ENCODE measurements at regions not wholly inside any gene's neighbourhood (a gene's known extent, or its start where the extent isn't known, plus 50 kb on each side); places are given as distances from the start of the nearest gene placed in this dataset.
"Not testable (repeated sequence)": the region's sequence is repeated elsewhere in the genome, so short reads cannot be mapped to it uniquely, and the experiment has no call there.

- DNase-seq (ENCODE audit: low spot score): no peak
Measured at GRCh38 chr1:189538271-189538670, 939.4 kb downstream of the BRINP3 start.

DNA sequence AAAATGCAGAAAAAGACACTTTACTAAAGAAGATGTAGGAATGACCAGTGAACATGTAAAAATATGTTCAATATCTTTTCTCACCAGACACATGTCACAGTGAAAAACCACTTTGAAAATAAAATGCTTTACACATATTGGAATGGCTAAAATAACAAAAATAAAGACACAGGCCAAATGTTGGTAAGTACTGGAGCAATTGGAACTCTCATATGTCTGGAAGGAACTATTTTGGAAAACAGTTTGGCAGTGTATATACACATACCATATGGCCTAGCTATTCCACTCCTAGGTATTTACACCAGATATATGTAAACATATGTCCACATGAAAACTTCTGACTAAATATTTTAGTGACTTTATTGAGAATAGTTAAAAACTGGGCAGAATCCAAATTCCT, 927.2 kb downstream of the BRINP3 start:
- no peak for DNase-seq (ENCODE audit: low spot score)

GRCh38 chr1:189563784-189564183, 913.9 kb downstream of the BRINP3 start:
- no peak for DNase-seq (ENCODE audit: low spot score)

DNA sequence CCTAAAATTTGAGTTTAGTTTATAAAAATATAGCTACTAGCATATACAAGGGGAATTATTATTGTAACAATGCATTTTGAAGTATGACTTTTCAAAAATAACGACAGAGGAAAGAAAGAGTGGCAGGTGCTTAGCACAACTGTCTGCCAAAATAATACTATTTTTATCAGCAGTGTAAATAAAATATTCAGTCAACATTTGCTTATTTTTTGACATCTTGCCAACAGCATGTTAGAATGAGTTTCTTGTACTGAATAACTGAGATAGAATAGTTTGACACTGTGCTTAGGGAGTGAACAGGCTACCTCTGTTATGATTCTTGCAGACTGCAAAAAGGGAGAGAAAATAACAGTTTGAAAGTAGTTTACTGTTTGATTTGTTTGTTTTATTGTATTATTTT, 909.8 kb downstream of the BRINP3 start:
- DNase-seq (ENCODE audit: low spot score): no peak

DNA sequence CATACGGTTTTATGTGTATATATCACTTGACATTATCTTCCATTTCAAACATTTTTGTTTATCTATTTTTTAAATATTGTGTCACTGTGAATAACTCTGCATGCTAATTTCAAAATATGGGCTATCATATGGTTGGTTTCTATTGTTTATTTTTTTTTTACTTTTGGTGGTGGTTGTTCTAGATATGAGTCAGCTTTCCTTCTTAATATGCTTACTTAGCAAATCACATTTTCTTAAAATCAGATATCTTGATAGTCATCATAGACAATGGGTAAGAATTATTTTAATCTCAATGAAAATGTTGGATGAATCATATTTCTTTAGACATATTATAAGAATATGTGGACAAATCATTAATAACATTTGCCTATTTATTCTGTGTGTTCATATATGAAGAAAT, 881.5 kb downstream of the BRINP3 start:
- no peak for DNase-seq (ENCODE audit: low spot score)

DNA sequence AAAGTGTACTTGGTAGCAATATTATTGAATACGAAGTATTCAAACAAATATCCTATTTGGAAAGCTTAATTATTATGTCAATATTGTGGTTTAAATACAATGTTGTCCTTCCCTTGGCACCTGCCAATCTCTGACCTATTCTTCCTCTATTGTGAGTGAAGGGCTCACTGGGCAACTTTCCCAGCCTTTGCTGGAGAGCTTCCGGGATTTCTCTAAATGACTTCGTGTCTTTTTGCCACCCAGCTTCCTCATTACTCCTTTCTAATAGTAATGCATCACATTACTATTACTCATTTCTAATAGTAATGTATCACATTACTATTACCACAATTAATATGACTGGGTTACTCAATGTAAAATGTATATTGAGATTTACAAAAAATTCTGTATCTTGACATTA, 880.6 kb downstream of the BRINP3 start:
- DNase-seq (ENCODE audit: low spot score): no peak

DNA sequence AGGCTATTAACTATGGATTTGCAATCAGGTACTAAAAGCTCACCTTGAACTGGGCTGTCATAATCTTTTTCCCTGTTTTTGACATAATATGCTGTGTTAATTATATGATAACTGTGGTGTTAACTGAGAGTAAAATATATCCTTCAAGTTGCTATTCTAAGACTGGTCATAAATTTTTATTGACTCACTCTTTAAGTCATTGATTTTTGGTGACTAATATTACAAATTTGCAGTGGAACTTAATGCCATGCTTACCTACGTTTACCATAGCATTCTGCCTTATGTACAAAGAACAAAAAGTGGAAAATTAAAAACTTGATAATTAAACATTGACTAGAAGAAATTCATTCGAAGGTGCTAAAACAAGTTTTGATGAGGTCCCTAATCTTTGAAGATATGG, 872.4 kb downstream of the BRINP3 start:
- DNase-seq (ENCODE audit: low spot score): no peak

GRCh38 chr1:189606047-189606446, 871.6 kb downstream of the BRINP3 start:
- DNase-seq (ENCODE audit: low spot score): no peak

DNA sequence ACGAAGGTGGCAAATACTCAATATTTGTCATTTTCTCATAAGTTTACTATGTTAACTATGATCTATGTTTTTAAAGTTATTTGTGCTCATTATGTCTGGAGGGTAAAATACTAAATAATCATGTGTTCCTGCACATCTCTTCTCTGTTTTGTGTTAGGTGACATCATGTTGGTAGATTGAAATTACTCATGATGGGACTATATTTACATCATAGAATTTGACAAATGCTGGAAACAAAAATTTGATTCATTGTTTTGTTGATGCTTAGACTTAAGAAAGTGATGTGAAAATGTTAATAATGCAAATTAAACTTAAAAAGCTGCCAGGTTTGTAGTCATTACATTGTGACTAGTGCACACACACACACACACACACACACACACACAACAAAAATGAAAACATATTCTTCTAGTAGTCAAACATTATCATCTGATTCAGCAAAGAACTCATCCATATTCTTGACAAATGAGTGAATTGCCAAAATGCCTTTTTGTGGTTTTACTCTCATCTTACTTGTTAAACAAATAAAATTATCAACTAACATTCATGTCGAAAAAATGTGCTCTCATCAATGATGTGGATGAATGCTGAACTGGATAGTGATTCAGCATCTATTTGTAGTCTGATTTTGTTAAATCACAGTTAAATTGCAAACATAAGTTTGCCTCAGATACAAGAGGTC, 870.7 kb downstream of the BRINP3 start:
- no peak for DNase-seq (ENCODE audit: low spot score)

DNA sequence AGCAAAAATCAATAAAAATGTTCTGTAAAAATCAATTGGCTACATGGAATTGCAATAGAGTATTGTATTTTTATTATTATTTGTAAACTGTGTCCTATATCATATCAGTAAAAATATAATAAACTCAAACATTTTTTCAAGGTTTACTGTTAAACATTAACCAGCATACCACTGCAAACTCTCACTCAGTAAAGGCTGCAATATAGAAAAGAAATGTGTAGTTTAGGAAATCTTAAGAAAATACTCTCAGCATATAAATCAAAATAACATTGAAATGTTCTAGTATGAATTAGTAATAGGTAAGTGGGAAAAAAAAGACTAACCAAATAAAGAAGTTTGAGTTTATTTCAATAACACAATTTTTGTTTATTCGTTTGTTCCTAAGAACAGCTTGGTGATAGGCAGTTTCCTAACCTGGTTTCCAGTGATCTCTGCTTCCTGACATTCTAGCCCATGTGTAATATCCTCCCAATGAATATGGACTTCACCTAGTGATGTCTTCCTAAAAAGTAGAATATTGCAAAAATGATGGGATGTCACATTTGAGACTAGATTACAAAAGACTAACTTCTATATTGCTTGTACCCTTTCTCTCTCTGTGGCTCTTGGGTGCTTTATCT, 870.1 kb downstream of the BRINP3 start:
- DNase-seq (ENCODE audit: low spot score): no peak

GRCh38 chr1:189609167-189609566, 868.5 kb downstream of the BRINP3 start:
- no peak for DNase-seq (ENCODE audit: low spot score)

GRCh38 chr1:189616893-189617292, 860.8 kb downstream of the BRINP3 start:
- no peak for DNase-seq (ENCODE audit: low spot score)

GRCh38 chr1:189619682-189620332, 857.9 kb downstream of the BRINP3 start:
- DNase-seq (ENCODE audit: low spot score): no peak

- no peak for DNase-seq (ENCODE audit: low spot score)
Measured at GRCh38 chr1:189620471-189620870, 857.2 kb downstream of the BRINP3 start.

- DNase-seq (ENCODE audit: low spot score): no peak
Measured at GRCh38 chr1:189623336-189623735, 854.3 kb downstream of the BRINP3 start.

GRCh38 chr1:189627427-189627826, 850.2 kb downstream of the BRINP3 start:
- DNase-seq (ENCODE audit: low spot score): no peak

DNA sequence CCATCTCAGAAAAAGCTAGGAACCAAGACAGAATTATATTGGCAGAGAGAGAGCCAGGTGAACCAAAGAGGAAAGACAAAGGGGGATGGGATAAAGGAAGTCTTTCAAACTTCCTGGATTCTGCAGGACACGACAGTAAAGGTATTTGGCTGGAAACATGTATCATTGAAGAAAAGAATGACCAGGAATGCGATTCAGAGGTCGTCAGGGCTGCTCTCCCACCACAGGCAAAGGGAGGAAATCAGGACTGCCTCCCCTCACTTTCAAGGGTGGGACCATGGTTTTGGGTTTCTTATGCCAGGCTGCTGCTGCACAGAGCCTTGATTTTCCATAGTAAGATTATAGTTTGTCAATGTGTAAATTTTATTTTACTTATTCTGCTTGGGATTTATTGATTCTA, 848.8 kb downstream of the BRINP3 start:
- DNase-seq (ENCODE audit: low spot score): no peak

GRCh38 chr1:189633658-189634057, 844.0 kb downstream of the BRINP3 start:
- DNase-seq (ENCODE audit: low spot score): no peak

GRCh38 chr1:189637041-189637440, 840.6 kb downstream of the BRINP3 start:
- no peak for DNase-seq (ENCODE audit: low spot score)

GRCh38 chr1:189644156-189644555, 833.5 kb downstream of the BRINP3 start:
- DNase-seq (ENCODE audit: low spot score): not testable (repeated sequence)

DNA sequence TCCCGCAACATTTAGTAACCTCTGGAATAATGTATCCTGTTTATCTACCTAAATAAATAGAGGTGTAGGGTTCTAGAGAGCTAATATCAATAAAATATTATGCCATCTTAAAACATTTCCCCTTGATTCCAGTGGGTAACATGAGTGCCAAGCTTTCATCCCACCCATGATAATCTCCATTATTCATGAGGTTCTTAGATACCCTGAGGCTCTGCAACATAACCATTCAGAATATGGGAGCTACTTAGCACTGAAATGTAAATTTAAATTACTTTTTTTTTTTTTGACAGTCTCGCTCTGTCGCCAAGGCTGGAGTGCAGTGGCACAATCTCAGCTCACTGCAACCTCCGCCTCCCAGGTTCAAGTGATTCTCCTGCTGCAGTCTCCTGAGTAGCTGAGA, 832.7 kb downstream of the BRINP3 start:
- DNase-seq (ENCODE audit: low spot score): no peak

DNA sequence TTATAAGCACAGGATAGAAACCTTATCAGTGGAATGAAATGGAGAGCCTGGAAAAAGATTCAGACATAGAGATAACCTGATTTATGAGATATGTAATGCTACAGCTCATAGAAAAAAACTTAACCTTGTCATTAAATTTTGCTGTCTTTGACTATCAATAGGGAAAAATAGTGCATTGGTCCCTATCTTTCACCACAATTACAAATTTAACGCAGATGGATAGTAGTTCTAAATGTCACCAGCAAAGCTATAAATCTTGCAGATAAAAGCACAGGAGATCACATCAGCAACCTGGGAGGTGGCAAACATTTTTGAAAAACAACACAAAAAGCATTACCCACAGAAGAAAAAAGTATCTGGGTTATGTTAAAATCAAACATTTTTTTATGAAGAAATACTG, 831.6 kb downstream of the BRINP3 start:
- no peak for DNase-seq (ENCODE audit: low spot score)

GRCh38 chr1:189654906-189655305, 822.8 kb downstream of the BRINP3 start:
- DNase-seq (ENCODE audit: low spot score): no peak
